Neural cell (in vitro differentiated cells): ENCODE measurements at regions not wholly inside any gene's neighbourhood (a gene's known extent, or its start where the extent isn't known, plus 50 kb on each side); places are given as distances from the start of the nearest gene placed in this dataset.

Source experiments
- CTCF ChIP-seq: fragments of 450-650 bp; IDR thresholded peaks from 2 replicates; pipeline ENCODE4 v1.5.1; 2014; ENCODE audit warnings: antibody characterized with exemption, mild to moderate bottlenecking, moderate library complexity; ENCODE audit not compliant: poor library complexity, severe bottlenecking
- EP300 ChIP-seq: fragments of 450-650 bp; conservative IDR thresholded peaks from 2 replicates; pipeline ENCODE4 v1.6.1; 2014; ENCODE audit warnings: antibody characterized with exemption, mild to moderate bottlenecking, moderate library complexity; ENCODE audit not compliant: poor library complexity, severe bottlenecking
- EZH2 ChIP-seq: fragments of 200-600, 300-800 bp; shearing (Covaris generic), sonication (generic); IDR thresholded peaks from 2 replicates; pipeline ENCODE4 v1.6.1; 2014; ENCODE audit warnings: antibody characterized with exemption, low read length, borderline replicate concordance, mild to moderate bottlenecking; ENCODE audit not compliant: insufficient read depth, poor library complexity, severe bottlenecking
- POLR2AphosphoS5 ChIP-seq: IDR thresholded peaks from 2 replicates; pipeline ENCODE4 v1.6.1; 2012

GRCh38 chr7:33816106-33816505, 89.2 kb upstream of the BMPER start:
- TF ChIP-seq CTCF = no peak
- no peak for TF ChIP-seq EZH2
- TF ChIP-seq POLR2AphosphoS5 = no peak
- TF ChIP-seq EP300 = no peak
